ENCODE measurements at regions not wholly inside any gene's neighbourhood (a gene's known extent, or its start where the extent isn't known, plus 50 kb on each side); places are given as distances from the start of the nearest gene placed in this dataset.

GRCh38 chr10:83310688-83311087, 828.6 kb upstream of the GHITM start:
- no peak for TF ChIP-seq TAF1 (IDR thresholded peaks at IDR 0.05; ENCODE audit: borderline replicate concordance, low read depth, low read length)
- TF ChIP-seq POLR2AphosphoS5 (IDR thresholded peaks at IDR 0.05; ENCODE audit: low read depth, low read length), result no peak
- no peak for TF ChIP-seq POLR2A (IDR thresholded peaks at IDR 0.05; ENCODE audit: low read depth, low read length)
- FAIRE-seq (no peak), DNase-seq (ENCODE audit: insufficient read length) (no peak)

DNA sequence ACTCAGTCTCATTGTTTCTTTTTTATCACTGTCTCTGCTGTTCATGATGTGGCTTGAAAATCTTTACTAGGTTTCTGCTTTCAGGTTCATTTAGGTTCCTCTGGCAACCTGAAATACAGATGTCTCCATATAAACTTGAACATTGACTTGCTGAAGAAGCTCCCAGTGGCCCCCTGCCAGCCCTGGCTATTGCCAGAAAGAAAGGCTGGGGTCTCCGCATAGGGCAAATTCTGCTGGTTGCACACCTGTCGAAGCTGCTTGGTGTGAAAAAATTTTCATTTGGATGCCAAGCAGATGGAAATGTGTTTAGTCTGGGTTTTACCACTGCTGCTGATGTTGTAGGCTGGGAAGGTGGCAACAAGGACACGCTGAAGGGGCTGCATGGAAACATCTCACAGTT, 826.7 kb upstream of the GHITM start:
- FAIRE-seq (no peak), DNase-seq (ENCODE audit: insufficient read length) (no peak)
- no peak for TF ChIP-seq POLR2A (IDR thresholded peaks at IDR 0.05; ENCODE audit: low read depth, low read length)
- TF ChIP-seq POLR2AphosphoS5 (IDR thresholded peaks at IDR 0.05; ENCODE audit: low read depth, low read length), result no peak
- TF ChIP-seq TAF1 (IDR thresholded peaks at IDR 0.05; ENCODE audit: borderline replicate concordance, low read depth, low read length), result no peak

GRCh38 chr10:83332690-83333089, 806.6 kb upstream of the GHITM start:
- TF ChIP-seq TAF1 (IDR thresholded peaks at IDR 0.05; ENCODE audit: borderline replicate concordance, low read depth, low read length), result no peak
- TF ChIP-seq POLR2AphosphoS5 (IDR thresholded peaks at IDR 0.05; ENCODE audit: low read depth, low read length), result no peak
- no peak for TF ChIP-seq POLR2A (IDR thresholded peaks at IDR 0.05; ENCODE audit: low read depth, low read length)
- FAIRE-seq (no peak), DNase-seq (ENCODE audit: insufficient read length) (no peak)

DNA sequence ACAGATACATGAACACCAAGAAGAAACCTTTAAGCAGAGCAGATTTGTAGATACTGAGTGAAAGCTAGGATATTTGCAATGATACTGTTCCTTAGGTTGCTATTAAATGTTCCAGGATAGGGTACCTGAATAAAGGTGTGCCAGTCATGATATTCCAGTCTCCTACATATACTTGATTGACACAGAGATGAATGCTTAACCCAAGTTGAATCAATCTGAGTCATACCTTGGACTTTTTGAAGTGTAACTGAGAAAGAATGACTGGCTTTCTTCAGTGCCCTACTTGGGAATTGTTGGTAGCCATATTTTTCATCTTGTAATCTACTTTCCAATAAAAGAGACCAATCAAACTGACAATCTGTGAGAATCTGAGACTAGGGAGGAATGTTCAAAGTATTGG, 805.7 kb upstream of the GHITM start:
- FAIRE-seq, result no peak
- no peak for DNase-seq (ENCODE audit: insufficient read length)
- TF ChIP-seq POLR2A (IDR thresholded peaks at IDR 0.05; ENCODE audit: low read depth, low read length) (no peak), TAF1 (IDR thresholded peaks at IDR 0.05; ENCODE audit: borderline replicate concordance, low read depth, low read length) (no peak), POLR2AphosphoS5 (IDR thresholded peaks at IDR 0.05; ENCODE audit: low read depth, low read length) (no peak)

DNA sequence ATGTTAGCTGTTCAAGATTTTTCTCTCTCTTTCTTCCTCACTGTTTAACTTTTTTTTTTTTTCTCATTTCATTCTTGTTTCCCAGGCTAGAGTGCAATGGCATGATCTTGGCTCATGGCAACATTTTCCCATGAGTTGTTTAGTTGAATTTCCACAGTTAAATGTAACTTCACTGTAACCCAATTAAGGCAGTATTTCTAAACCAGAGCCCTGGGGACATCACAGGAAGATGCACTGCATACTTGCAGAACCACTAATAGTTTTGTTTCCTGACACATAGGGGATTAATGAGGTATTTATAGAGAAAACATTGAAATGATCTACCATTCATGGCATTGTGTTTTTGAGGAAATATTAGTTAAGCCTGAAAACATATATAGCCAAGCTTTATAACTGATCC, 795.6 kb upstream of the GHITM start:
- no peak for TF ChIP-seq POLR2A (IDR thresholded peaks at IDR 0.05; ENCODE audit: low read depth, low read length)
- no peak for TF ChIP-seq TAF1 (IDR thresholded peaks at IDR 0.05; ENCODE audit: borderline replicate concordance, low read depth, low read length)
- no peak for TF ChIP-seq POLR2AphosphoS5 (IDR thresholded peaks at IDR 0.05; ENCODE audit: low read depth, low read length)
- FAIRE-seq (no peak), DNase-seq (ENCODE audit: insufficient read length) (no peak)

DNA sequence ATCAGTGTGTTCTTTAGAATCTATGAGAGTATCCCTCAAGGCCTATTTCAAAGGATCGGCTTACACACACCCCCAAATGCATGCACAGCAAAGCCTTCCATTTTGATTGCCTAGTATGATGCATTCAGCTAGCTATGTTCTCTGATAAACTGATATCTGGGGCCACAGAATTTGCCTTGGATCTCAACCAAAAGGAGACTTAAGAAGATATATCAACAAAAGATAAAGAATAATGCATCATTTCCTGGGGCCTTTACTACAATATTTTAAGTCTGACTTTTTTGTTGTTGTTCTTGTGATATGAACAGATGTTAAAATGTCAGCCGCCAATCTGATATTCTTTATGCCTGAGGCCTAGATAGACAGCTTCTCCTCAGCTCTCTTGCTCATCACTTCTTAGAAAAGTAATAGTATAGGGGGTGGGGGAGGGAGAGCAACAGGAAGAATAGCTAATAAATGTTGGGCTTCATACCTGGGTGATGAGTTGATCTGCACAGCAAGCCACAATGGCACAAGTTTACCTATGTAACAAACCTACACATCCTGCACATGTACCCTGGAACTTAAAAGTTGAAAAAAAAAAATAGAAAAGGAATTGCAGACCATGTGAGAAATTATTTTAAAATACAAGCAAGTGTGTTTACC, 792.9 kb upstream of the GHITM start:
- DNase-seq (ENCODE audit: insufficient read length) (no peak), FAIRE-seq (no peak)
- no peak for TF ChIP-seq POLR2A (IDR thresholded peaks at IDR 0.05; ENCODE audit: low read depth, low read length)
- TF ChIP-seq POLR2AphosphoS5 (IDR thresholded peaks at IDR 0.05; ENCODE audit: low read depth, low read length), result no peak
- no peak for TF ChIP-seq TAF1 (IDR thresholded peaks at IDR 0.05; ENCODE audit: borderline replicate concordance, low read depth, low read length)

DNA sequence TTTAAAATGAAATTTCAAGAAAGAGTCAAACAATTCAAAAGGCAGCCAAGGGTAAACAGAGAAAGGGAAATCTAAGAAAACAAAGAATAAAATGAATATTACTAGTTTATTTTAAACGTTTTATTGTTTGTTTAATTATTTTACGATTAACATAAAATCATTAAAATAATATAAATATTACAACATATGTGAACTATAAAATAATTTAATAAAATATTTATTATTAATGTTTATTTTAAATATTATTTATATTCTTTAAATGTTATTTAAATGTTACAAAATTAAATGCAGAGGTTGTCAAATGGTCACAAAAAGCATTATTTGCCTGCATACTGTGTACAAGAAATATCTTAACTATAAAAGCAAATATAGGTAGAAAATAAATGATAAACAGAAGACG, 786.7 kb upstream of the GHITM start:
- no peak for FAIRE-seq

GRCh38 chr10:83354456-83354855, 784.9 kb upstream of the GHITM start:
- FAIRE-seq, result no peak
- no peak for TF ChIP-seq POLR2AphosphoS5 (IDR thresholded peaks at IDR 0.05; ENCODE audit: low read depth, low read length)
- no peak for DNase-seq (ENCODE audit: insufficient read length)

More for the DNA sequence above, 786.7 kb upstream of the GHITM start:
- no peak for DNase-seq (ENCODE audit: insufficient read length)
- no peak for TF ChIP-seq TAF1 (IDR thresholded peaks at IDR 0.05; ENCODE audit: borderline replicate concordance, low read depth, low read length)
- TF ChIP-seq POLR2AphosphoS5 (IDR thresholded peaks at IDR 0.05; ENCODE audit: low read depth, low read length), result no peak
- TF ChIP-seq POLR2A (IDR thresholded peaks at IDR 0.05; ENCODE audit: low read depth, low read length), result no peak

- FAIRE-seq (no peak), DNase-seq (ENCODE audit: insufficient read length) (no peak)
- TF ChIP-seq POLR2A (IDR thresholded peaks at IDR 0.05; ENCODE audit: low read depth, low read length), result no peak
- no peak for TF ChIP-seq POLR2AphosphoS5 (IDR thresholded peaks at IDR 0.05; ENCODE audit: low read depth, low read length)
- TF ChIP-seq TAF1 (IDR thresholded peaks at IDR 0.05; ENCODE audit: borderline replicate concordance, low read depth, low read length), result no peak
Measured at GRCh38 chr10:83357004-83357403, 782.3 kb upstream of the GHITM start.

DNA sequence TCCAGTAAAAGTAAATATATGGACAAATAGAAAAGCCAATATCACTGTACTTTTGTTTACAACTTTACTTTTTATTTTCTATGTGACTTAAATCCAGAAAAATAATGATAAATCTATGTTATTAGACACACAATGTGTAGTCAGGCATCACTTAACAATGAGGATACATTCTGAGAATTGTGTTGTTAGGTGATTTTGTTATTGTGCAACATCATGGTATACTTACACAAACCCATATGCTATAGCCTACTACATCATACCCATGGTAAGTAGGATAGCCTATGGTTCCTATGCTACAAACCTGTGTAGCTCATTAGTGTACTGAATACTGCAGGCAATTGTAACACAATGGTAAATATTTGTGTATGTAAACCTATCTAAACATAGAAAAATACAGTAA, 781.7 kb upstream of the GHITM start:
- FAIRE-seq, result no peak
- no peak for TF ChIP-seq POLR2A (IDR thresholded peaks at IDR 0.05; ENCODE audit: low read depth, low read length)
- TF ChIP-seq POLR2AphosphoS5 (IDR thresholded peaks at IDR 0.05; ENCODE audit: low read depth, low read length), result no peak
- TF ChIP-seq TAF1 (IDR thresholded peaks at IDR 0.05; ENCODE audit: borderline replicate concordance, low read depth, low read length), result no peak

DNA sequence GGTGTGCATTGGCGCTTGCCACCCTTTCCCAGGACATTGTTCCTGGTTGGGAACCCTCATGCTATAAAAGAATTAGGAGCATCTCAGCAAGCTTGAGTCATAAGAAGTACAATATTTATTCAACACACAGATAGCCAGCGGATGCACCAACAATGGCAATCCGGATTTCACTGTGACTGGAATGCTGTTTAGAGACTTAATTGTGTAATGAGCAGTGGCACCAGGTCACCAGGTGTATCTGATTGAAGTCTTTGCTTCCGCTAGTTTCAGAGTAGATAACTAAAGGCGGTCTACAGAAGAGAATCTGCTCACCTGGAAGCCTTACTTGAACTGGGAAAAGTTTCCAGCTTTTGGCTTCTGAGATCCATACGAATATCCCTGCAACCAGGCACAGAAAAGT, 772.3 kb upstream of the GHITM start:
- DNase-seq (ENCODE audit: insufficient read length), result no peak
- FAIRE-seq, result no peak
- no peak for TF ChIP-seq POLR2AphosphoS5 (IDR thresholded peaks at IDR 0.05; ENCODE audit: low read depth, low read length)
- TF ChIP-seq TAF1 (IDR thresholded peaks at IDR 0.05; ENCODE audit: borderline replicate concordance, low read depth, low read length), result no peak
- no peak for TF ChIP-seq POLR2A (IDR thresholded peaks at IDR 0.05; ENCODE audit: low read depth, low read length)

More for the DNA sequence above, 781.7 kb upstream of the GHITM start:
- no peak for DNase-seq (ENCODE audit: insufficient read length)

DNA sequence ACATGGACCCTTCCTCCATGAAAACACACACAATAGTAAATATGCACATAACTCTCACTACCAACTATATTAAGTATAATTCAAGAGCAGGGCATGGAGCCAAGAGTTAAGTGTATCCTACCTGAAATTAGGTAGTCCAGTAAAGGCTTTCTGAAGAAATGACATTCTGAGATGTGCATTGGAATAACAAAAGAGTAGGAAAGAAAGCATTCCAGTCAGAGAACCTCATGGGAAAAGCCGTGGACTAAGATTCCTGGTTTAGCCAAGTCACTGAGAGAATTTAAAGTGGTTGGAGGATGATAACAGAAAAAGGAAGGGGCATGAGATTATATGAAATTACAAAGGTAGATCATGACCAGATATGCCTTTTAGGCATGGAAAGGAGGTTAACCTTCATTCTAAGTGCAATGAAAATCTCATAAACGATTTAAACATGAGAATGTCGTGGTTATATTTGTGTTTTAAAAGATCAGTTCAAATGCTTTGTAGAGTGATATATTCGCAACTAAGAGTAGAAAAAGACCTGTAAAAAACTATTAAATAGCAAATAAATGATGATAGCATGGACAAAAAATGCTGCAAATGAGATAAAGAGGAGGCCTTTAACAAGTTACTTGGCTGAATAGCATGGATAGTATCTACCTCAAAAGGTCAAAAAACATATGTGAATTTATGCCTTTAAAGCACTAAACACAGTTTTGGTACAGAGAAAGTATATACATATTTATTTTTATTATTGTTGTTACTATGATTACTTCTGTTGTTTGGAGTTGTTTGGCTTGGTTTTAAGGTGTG, 767.4 kb upstream of the GHITM start:
- TF ChIP-seq POLR2AphosphoS5 (IDR thresholded peaks at IDR 0.05; ENCODE audit: low read depth, low read length) (no peak), POLR2A (IDR thresholded peaks at IDR 0.05; ENCODE audit: low read depth, low read length) (no peak), TAF1 (IDR thresholded peaks at IDR 0.05; ENCODE audit: borderline replicate concordance, low read depth, low read length) (no peak)
- FAIRE-seq (no peak), DNase-seq (ENCODE audit: insufficient read length) (no peak)
